ACHN (cell line): ENCODE measurements at regions not wholly inside any gene's neighbourhood (a gene's known extent, or its start where the extent isn't known, plus 50 kb on each side); places are given as distances from the start of the nearest gene placed in this dataset.

ENCODE experiments used
- DNase-seq: peaks from one replicate; pipeline ENCODE4 v3.0.0-alpha.2; 2015
- in situ Hi-C: cut with HindIII; loops from 2 replicates; pipeline ENCODE4 v1.10.0; 2017; ENCODE audit warnings: low sequenced_read_pairs, low pct_ligation_motif_present, low pct_unique_long_range_greater_than_20kb

GRCh38 chr16:77624085-77624484 is 98.2 kb upstream of the NUDT7 start:
- no peak for DNase-seq
- in situ Hi-C loops: no loop called here

- DNase-seq: no peak
- in situ Hi-C loops: no loop called here
Measured at GRCh38 chr16:77636615-77637014, 85.7 kb upstream of the NUDT7 start.

- no peak for DNase-seq
- in situ Hi-C loops: no loop called here
Measured at GRCh38 chr16:77637940-77638339, 84.4 kb upstream of the NUDT7 start.

GRCh38 chr16:77643176-77643575 is 79.1 kb upstream of the NUDT7 start:
- DNase-seq: no peak
- in situ Hi-C loops: no loop called here

- in situ Hi-C loops: no loop called here
- DNase-seq: no peak
Measured at GRCh38 chr16:77645764-77646163, 76.5 kb upstream of the NUDT7 start.

- DNase-seq: no peak
- in situ Hi-C loops: no loop called here
Measured at GRCh38 chr16:77647726-77648125, 74.6 kb upstream of the NUDT7 start.

- in situ Hi-C loops: no loop called here
- DNase-seq: no peak
Measured at GRCh38 chr16:77650761-77651160, 71.6 kb upstream of the NUDT7 start.

- in situ Hi-C loops: no loop called here
- no peak for DNase-seq
Measured at GRCh38 chr16:77652399-77652798, 69.9 kb upstream of the NUDT7 start.

GRCh38 chr16:77657016-77657415 is 65.3 kb upstream of the NUDT7 start:
- peak; percentile 15 for DNase-seq
- in situ Hi-C loops: no loop called here

GRCh38 chr16:77660311-77660710 is 62.0 kb upstream of the NUDT7 start:
- in situ Hi-C loops: no loop called here
- DNase-seq: peak; percentile 62

- in situ Hi-C loops: no loop called here
- no peak for DNase-seq
Measured at GRCh38 chr16:77662246-77662645, 60.1 kb upstream of the NUDT7 start.

GRCh38 chr16:77663711-77664110 is 58.6 kb upstream of the NUDT7 start:
- no peak for DNase-seq
- in situ Hi-C loops: no loop called here

- in situ Hi-C loops: no loop called here
- DNase-seq: no peak
Measured at GRCh38 chr16:77666771-77667170, 55.5 kb upstream of the NUDT7 start.

- DNase-seq: no peak
- in situ Hi-C loops: no loop called here
Measured at GRCh38 chr16:77668201-77668600, 54.1 kb upstream of the NUDT7 start.

- DNase-seq: no peak
- in situ Hi-C loops: no loop called here
Measured at GRCh38 chr16:77669057-77669456, 53.3 kb upstream of the NUDT7 start.
